ENCODE measurements at regions not wholly inside any gene's neighbourhood (a gene's known extent, or its start where the extent isn't known, plus 50 kb on each side); places are given as distances from the start of the nearest gene placed in this dataset.

GRCh38 chr9:115378758-115379157 lies 260.8 kb upstream of the TNC start:
- TF ChIP-seq, protein P1, sequence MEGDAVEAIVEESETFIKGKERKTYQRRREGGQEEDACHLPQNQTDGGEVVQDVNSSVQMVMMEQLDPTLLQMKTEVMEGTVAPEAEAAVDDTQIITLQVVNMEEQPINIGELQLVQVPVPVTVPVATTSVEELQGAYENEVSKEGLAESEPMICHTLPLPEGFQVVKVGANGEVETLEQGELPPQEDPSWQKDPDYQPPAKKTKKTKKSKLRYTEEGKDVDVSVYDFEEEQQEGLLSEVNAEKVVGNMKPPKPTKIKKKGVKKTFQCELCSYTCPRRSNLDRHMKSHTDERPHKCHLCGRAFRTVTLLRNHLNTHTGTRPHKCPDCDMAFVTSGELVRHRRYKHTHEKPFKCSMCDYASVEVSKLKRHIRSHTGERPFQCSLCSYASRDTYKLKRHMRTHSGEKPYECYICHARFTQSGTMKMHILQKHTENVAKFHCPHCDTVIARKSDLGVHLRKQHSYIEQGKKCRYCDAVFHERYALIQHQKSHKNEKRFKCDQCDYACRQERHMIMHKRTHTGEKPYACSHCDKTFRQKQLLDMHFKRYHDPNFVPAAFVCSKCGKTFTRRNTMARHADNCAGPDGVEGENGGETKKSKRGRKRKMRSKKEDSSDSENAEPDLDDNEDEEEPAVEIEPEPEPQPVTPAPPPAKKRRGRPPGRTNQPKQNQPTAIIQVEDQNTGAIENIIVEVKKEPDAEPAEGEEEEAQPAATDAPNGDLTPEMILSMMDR (conservative IDR thresholded peaks at IDR 0.05; ENCODE audit: low read length): no peak
- no peak for TF ChIP-seq EZH2phosphoT487 (IDR thresholded peaks at IDR 0.05; ENCODE audit: borderline replicate concordance)

Measured in Loucy (cell line).